Natural killer cell (primary cell): ENCODE measurements at regions not wholly inside any gene's neighbourhood (a gene's known extent, or its start where the extent isn't known, plus 50 kb on each side); places are given as distances from the start of the nearest gene placed in this dataset.

Source experiments
- ATAC-seq, 3 donors: fragments of 150-1000 bp in 2 of 3; fragments of 200-7000 bp in 1 of 3; cut with Tn5 transposase; 1 replicate in 1 of 3; 2 replicates in 2 of 3; pipeline ENCODE4 v1.10.0; 2021; ENCODE audit warnings: mild to moderate bottlenecking in 2 of 3, moderate library complexity in 2 of 3
- DNase-seq, 2 donors: peaks; one replicate each; pipeline versions ENCODE4 v3.0.0 to v3.0.0-alpha.2; 2013 to 2021; ENCODE audit warnings: mixed read lengths in 1 of 2
- H3K27ac ChIP-seq: one replicate; pipeline ENCODE4 v1.5.1; 2013; ENCODE audit warnings: mild to moderate bottlenecking, low read length
- H3K27me3 ChIP-seq: one replicate; pipeline ENCODE4 v1.6.1; 2013; ENCODE audit warnings: low read length; ENCODE audit not compliant: control insufficient read depth, insufficient read depth
- H3K36me3 ChIP-seq: one replicate; pipeline ENCODE4 v1.6.1; 2013; ENCODE audit warnings: low read length; ENCODE audit not compliant: control insufficient read depth, insufficient read depth
- H3K4me1 ChIP-seq: one replicate; pipeline ENCODE4 v1.6.1; 2013; ENCODE audit warnings: low read length; ENCODE audit not compliant: control insufficient read depth, insufficient read depth
- H3K4me3 ChIP-seq: one replicate; pipeline ENCODE4 v1.5.1; 2013; ENCODE audit warnings: low read length
- H3K9me3 ChIP-seq: one replicate; pipeline ENCODE4 v1.6.1; 2013; ENCODE audit warnings: low read length; ENCODE audit not compliant: control insufficient read depth, insufficient read depth
- H3K27ac Mint-ChIP-seq, 2 donors: one replicate each; pipeline ENCODE4 v1.8.0; 2022; ENCODE audit warnings: mild to moderate bottlenecking in 2 of 2, mixed read lengths in 2 of 2, moderate library complexity in 1 of 2
- H3K27me3 Mint-ChIP-seq, 2 donors: one replicate each; pipeline ENCODE4 v1.8.0; 2022; ENCODE audit warnings: low read depth in 2 of 2, mixed read lengths in 2 of 2
- H3K36me3 Mint-ChIP-seq: one replicate; pipeline ENCODE4 v1.8.0; 2022; ENCODE audit warnings: mixed read lengths
- H3K4me1 Mint-ChIP-seq, 2 donors: one replicate each; pipeline ENCODE4 v1.8.0; 2022; ENCODE audit warnings: mixed read lengths in 2 of 2
- H3K4me3 Mint-ChIP-seq: one replicate; pipeline ENCODE4 v1.8.0; 2022; ENCODE audit warnings: mild to moderate bottlenecking, moderate library complexity, mixed read lengths
- H3K9me3 Mint-ChIP-seq, 2 donors: one replicate each; pipeline ENCODE4 v1.8.0; 2022; ENCODE audit warnings: mixed read lengths in 2 of 2
- CTCF ChIP-seq: fragments of 200-600 bp; IDR thresholded peaks from one replicate; pipeline ENCODE4 v1.8.0; 2022; ENCODE audit warnings: antibody characterized with exemption
- WGBS: methylation state at CpG from one replicate; pipeline ENCODE4 v1.1.7; 2013; ENCODE audit warnings: missing lambda C conversion rate; ENCODE audit not compliant: insufficient coverage; 5-methylcytosine and 5-hydroxymethylcytosine counted together
- intact Hi-C: fragments of 100-400 bp; cut with micrococcal nuclease; formaldehyde crosslinking; loops from one replicate; pipeline ENCODE4 v1.14.2; 2022

GRCh38 chr2:8416001-8416571, 265.8 kb upstream of the ID2 start:
- 97% methylated on average over 6 of the region's 6 CpGs for WGBS
- no peak for DNase-seq
- no peak overlapping the region for H3K4me3 Mint-ChIP-seq
- no peak for TF ChIP-seq CTCF
- peak overlapping the region; percentile 60 to 76 for H3K27ac Mint-ChIP-seq
- H3K36me3 ChIP-seq, result no peaks in the 10 kb centered on the region
- peaks cover 62 to 79% of the 10 kb centered on the region in 2 donors for H3K4me1 Mint-ChIP-seq
- no peaks in the 10 kb centered on the region for H3K27me3 ChIP-seq
- H3K36me3 Mint-ChIP-seq, result peaks cover 4% of the 10 kb centered on the region
- peaks cover 48% of the 10 kb centered on the region for H3K4me1 ChIP-seq
- no peak overlapping the region for H3K27ac ChIP-seq
- ATAC-seq, result no peak
- no peaks in the 10 kb centered on the region for H3K9me3 Mint-ChIP-seq
- no peaks in the 10 kb centered on the region for H3K9me3 ChIP-seq
- no peaks in the 10 kb centered on the region for H3K27me3 Mint-ChIP-seq
- H3K4me3 ChIP-seq, result no peak overlapping the region
- intact Hi-C loops, result no loop called here

- H3K4me1 ChIP-seq, result peaks cover 57% of the 10 kb centered on the region
- 39% methylated on average over 10 of the region's 10 CpGs for WGBS
- peak overlapping the region; percentile 60 to 76 for H3K27ac Mint-ChIP-seq
These were observed 264.7 kb upstream of the ID2 start for GRCh38 chr2:8416849-8417832.

GRCh38 chr2:8418721-8419120, 263.1 kb upstream of the ID2 start:
- H3K27me3 ChIP-seq, result no peaks in the 10 kb centered on the region
- no peak for DNase-seq
- TF ChIP-seq CTCF, result no peak
- no peaks in the 10 kb centered on the region for H3K9me3 ChIP-seq
- no peak for ATAC-seq
- no peaks in the 10 kb centered on the region for H3K36me3 ChIP-seq
- 87% methylated on average over 3 of the region's 3 CpGs for WGBS
- peaks cover 67 to 77% of the 10 kb centered on the region in 2 donors for H3K4me1 Mint-ChIP-seq
- no peak overlapping the region for H3K4me3 Mint-ChIP-seq
- intact Hi-C loops, result no loop called here
- H3K27me3 Mint-ChIP-seq, result no peaks in the 10 kb centered on the region
- H3K27ac Mint-ChIP-seq, result peak overlapping the region; percentile 3 to 58
- H3K4me1 ChIP-seq, result peaks cover 56% of the 10 kb centered on the region
- peak overlapping the region; percentile 39 for H3K27ac ChIP-seq
- no peak overlapping the region for H3K4me3 ChIP-seq
- peaks cover 4% of the 10 kb centered on the region for H3K36me3 Mint-ChIP-seq
- no peaks in the 10 kb centered on the region for H3K9me3 Mint-ChIP-seq

More at GRCh38 chr2:8416849-8417832, 264.7 kb upstream of the ID2 start:
- Mint-ChIP-seq H3K36me3 (peaks cover 4% of the 10 kb centered on the region), H3K4me1 (peaks cover 71 to 80% of the 10 kb centered on the region in 2 donors), H3K27me3 (no peaks in the 10 kb centered on the region), H3K4me3 (no peak overlapping the region), H3K9me3 (no peaks in the 10 kb centered on the region)
- intact Hi-C loops, result no loop called here
- ATAC-seq (peak; percentile 43 to 61 (median 61)), DNase-seq (no peak)
- Histone ChIP-seq H3K27ac (peak overlapping the region; percentile 41), H3K9me3 (no peaks in the 10 kb centered on the region), H3K27me3 (no peaks in the 10 kb centered on the region), H3K36me3 (no peaks in the 10 kb centered on the region), H3K4me3 (no peak overlapping the region)
- TF ChIP-seq CTCF, result no peak
